ENCODE measurements at regions not wholly inside any gene's neighbourhood (a gene's known extent, or its start where the extent isn't known, plus 50 kb on each side); places are given as distances from the start of the nearest gene placed in this dataset.

DNA sequence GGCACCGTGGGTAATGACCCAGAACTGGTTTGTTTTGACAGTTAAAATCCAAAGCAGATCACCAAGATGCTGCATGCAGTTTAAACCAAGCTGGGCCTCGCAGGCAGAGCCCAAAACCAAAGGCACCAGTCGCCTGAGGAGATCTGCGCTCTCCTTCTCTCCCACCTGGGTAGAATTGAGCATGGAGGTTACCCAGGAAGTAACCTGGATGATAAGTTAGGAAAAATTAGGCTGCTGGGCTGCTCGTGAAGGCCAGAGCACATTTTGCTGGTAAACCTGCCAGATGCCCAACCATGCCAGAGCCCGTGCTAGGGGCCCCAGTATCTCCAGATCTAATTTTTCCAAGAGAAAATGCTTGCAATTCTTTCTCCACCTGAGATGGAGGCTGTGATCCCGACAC lies 388.3 kb upstream of the MGMT start:
- Histone ChIP-seq H3K9ac (ENCODE audit: low read length) (no peak overlapping the region), H3K4me3 (ENCODE audit: low read length) (no peak overlapping the region), H3F3A (ENCODE audit: insufficient read depth, low read length, poor library complexity, severe bottlenecking) (no peaks in the 10 kb centered on the region), H3K27ac (ENCODE audit: low read length) (no peak overlapping the region), H3K9me3 (ENCODE audit: low read length) (no peaks in the 10 kb centered on the region), H3K27me3 (ENCODE audit: insufficient read depth, low read depth, low read length) (no peaks in the 10 kb centered on the region), H3K4me2 (ENCODE audit: low read length) (no peak overlapping the region), H3K36me3 (ENCODE audit: insufficient read depth, low read length) (no peaks in the 10 kb centered on the region), H2AFZ (ENCODE audit: low read depth, low read length) (no peak overlapping the region), H4K20me1 (ENCODE audit: insufficient read depth) (no peaks in the 10 kb centered on the region), H3K79me2 (replicated peaks; ENCODE audit: insufficient read depth, low read length) (no peaks in the 10 kb centered on the region), H3K9me2 (ENCODE audit: insufficient read depth, low read length) (no peaks in the 10 kb centered on the region)
- TF ChIP-seq SMC3 (conservative IDR thresholded peaks at IDR 0.05; ENCODE audit: poor library complexity) (no peak), TAF1 (IDR thresholded peaks at IDR 0.05; ENCODE audit: low read depth) (no peak), EZH2 (IDR thresholded peaks at IDR 0.05; ENCODE audit: borderline replicate concordance, insufficient read depth, low read length, poor library complexity, severe bottlenecking) (no peak), MXI1 (conservative IDR thresholded peaks at IDR 0.05; ENCODE audit: poor library complexity, severe bottlenecking) (no peak), RAD21 (conservative IDR thresholded peaks at IDR 0.05) (no peak)

DNA sequence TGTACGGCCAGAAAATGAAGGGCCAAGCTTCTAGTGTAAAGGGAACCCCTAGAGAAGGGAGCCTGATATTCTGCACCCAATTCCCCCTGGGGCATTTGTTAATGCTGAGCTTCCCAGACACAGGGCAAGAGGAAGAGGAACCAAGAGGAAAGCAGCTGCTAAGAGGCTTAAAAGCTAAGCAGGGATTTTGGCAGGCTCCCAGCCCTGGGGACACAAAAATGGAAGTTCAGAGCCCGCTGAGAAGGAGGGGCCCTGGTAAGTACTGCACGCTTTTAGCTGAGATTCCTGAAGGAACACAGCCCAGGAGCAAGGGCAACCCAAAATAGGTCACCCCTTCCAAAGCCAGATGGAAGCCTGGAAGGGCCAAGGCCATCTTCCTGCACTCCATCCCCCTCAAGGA lies 387.3 kb upstream of the MGMT start:
- H4K20me1 ChIP-seq (ENCODE audit: insufficient read depth) = no peaks in the 10 kb centered on the region
- no peaks in the 10 kb centered on the region for H3K79me2 ChIP-seq (replicated peaks; ENCODE audit: insufficient read depth, low read length)
- H3K4me2 ChIP-seq (ENCODE audit: low read length) = no peak overlapping the region
- H3K9me2 ChIP-seq (ENCODE audit: insufficient read depth, low read length) = no peaks in the 10 kb centered on the region
- H3F3A ChIP-seq (ENCODE audit: insufficient read depth, low read length, poor library complexity, severe bottlenecking) = no peaks in the 10 kb centered on the region
- no peak overlapping the region for H3K9ac ChIP-seq (ENCODE audit: low read length)
- TF ChIP-seq EZH2 (IDR thresholded peaks at IDR 0.05; ENCODE audit: borderline replicate concordance, insufficient read depth, low read length, poor library complexity, severe bottlenecking) = no peak
- TF ChIP-seq, protein P1, sequence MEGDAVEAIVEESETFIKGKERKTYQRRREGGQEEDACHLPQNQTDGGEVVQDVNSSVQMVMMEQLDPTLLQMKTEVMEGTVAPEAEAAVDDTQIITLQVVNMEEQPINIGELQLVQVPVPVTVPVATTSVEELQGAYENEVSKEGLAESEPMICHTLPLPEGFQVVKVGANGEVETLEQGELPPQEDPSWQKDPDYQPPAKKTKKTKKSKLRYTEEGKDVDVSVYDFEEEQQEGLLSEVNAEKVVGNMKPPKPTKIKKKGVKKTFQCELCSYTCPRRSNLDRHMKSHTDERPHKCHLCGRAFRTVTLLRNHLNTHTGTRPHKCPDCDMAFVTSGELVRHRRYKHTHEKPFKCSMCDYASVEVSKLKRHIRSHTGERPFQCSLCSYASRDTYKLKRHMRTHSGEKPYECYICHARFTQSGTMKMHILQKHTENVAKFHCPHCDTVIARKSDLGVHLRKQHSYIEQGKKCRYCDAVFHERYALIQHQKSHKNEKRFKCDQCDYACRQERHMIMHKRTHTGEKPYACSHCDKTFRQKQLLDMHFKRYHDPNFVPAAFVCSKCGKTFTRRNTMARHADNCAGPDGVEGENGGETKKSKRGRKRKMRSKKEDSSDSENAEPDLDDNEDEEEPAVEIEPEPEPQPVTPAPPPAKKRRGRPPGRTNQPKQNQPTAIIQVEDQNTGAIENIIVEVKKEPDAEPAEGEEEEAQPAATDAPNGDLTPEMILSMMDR (IDR thresholded peaks at IDR 0.05; ENCODE audit: poor library complexity, severe bottlenecking) = no peak
- H3K27ac ChIP-seq (ENCODE audit: low read length) = no peak overlapping the region
- H3K27me3 ChIP-seq (ENCODE audit: insufficient read depth, low read depth, low read length) = no peaks in the 10 kb centered on the region
- no peaks in the 10 kb centered on the region for H3K9me3 ChIP-seq (ENCODE audit: low read length)
- H3K36me3 ChIP-seq (ENCODE audit: insufficient read depth, low read length) = no peaks in the 10 kb centered on the region
- no peak overlapping the region for H3K4me3 ChIP-seq (ENCODE audit: low read length)
- no peak overlapping the region for H2AFZ ChIP-seq (ENCODE audit: low read depth, low read length)

DNA sequence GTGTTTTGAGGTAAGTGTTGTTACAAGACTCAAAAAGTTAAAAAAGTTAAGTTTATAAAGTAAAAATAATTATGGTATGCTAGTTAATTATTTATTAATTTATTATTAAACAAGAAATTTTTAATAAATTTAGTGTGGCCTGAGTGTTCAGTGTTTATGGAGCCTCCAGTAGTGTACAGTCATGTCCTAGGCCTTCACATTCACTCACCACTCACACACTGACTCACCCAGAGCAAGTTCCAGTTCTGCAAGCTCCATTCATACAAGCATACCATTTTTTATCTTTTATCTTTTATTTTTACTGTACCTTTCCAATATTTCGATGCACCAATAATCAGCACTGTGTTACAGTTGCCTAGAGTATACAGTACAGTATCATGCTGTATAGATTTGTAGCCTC lies 381.2 kb upstream of the MGMT start:
- TF ChIP-seq REST (IDR thresholded peaks at IDR 0.05; ENCODE audit: borderline replicate concordance) = no peak
- no peak for TF ChIP-seq RAD21 (conservative IDR thresholded peaks at IDR 0.05)
- TF ChIP-seq TAF1 (IDR thresholded peaks at IDR 0.05; ENCODE audit: low read depth) = no peak
- TF ChIP-seq EZH2 (IDR thresholded peaks at IDR 0.05; ENCODE audit: borderline replicate concordance, insufficient read depth, low read length, poor library complexity, severe bottlenecking) = no peak
- no peak for TF ChIP-seq MXI1 (conservative IDR thresholded peaks at IDR 0.05; ENCODE audit: poor library complexity, severe bottlenecking)
- no peak for TF ChIP-seq EP300 (conservative IDR thresholded peaks at IDR 0.05; ENCODE audit: poor library complexity, severe bottlenecking)
- no peak for TF ChIP-seq SMC3 (conservative IDR thresholded peaks at IDR 0.05; ENCODE audit: poor library complexity)
- no peak for TF ChIP-seq POLR2AphosphoS5 (IDR thresholded peaks at IDR 0.05)
- TF ChIP-seq, protein P1 (IDR thresholded peaks at IDR 0.05; ENCODE audit: poor library complexity, severe bottlenecking) = no peak
- H4K20me1 ChIP-seq (ENCODE audit: insufficient read depth) = no peaks in the 10 kb centered on the region

More for the DNA sequence above, 381.2 kb upstream of the MGMT start:
- no peak overlapping the region for H3K9ac ChIP-seq (ENCODE audit: low read length)
- no peaks in the 10 kb centered on the region for H3K9me2 ChIP-seq (ENCODE audit: insufficient read depth, low read length)
- H3K4me3 ChIP-seq (ENCODE audit: low read length) = no peak overlapping the region
- peaks cover 5% of the 10 kb centered on the region for H3K9me3 ChIP-seq (ENCODE audit: low read length)
- no peak overlapping the region for H3K4me2 ChIP-seq (ENCODE audit: low read length)
- H3K27me3 ChIP-seq (ENCODE audit: insufficient read depth, low read depth, low read length) = no peaks in the 10 kb centered on the region
- no peaks in the 10 kb centered on the region for H3K36me3 ChIP-seq (ENCODE audit: insufficient read depth, low read length)
- no peak overlapping the region for H2AFZ ChIP-seq (ENCODE audit: low read depth, low read length)
- H3K79me2 ChIP-seq (replicated peaks; ENCODE audit: insufficient read depth, low read length) = no peaks in the 10 kb centered on the region
- no peak overlapping the region for H3K27ac ChIP-seq (ENCODE audit: low read length)
- H3F3A ChIP-seq (ENCODE audit: insufficient read depth, low read length, poor library complexity, severe bottlenecking) = no peaks in the 10 kb centered on the region
